SK-N-SH treated with all-trans-retinoic acid at 6 μM for 48 hours (cell line): ENCODE measurements at regions not wholly inside any gene's neighbourhood (a gene's known extent, or its start where the extent isn't known, plus 50 kb on each side); places are given as distances from the start of the nearest gene placed in this dataset.

Source experiments
- ATAC-seq: fragments of 200-7000 bp; cut with Tn5 transposase; 3 replicates; pipeline ENCODE4 v1.9.1; 2020; ENCODE audit warnings: mild to moderate bottlenecking, moderate library complexity
- ARNTL ChIP-seq: fragments of 450-650 bp; formaldehyde crosslinking; IDR thresholded peaks from 2 replicates; pipeline ENCODE4 v1.5.0; 2020; ENCODE audit warnings: low read depth, mild to moderate bottlenecking, moderate library complexity, borderline replicate concordance
- BACH2 ChIP-seq: fragments of 250-450 bp; sonication (Bioruptor Pico); IDR thresholded peaks from 2 replicates; pipeline ENCODE4 v1.9.0; 2021; ENCODE audit warnings: mild to moderate bottlenecking, borderline replicate concordance
- CREB5 ChIP-seq: fragments of 250-450 bp; sonication (Bioruptor Pico); IDR thresholded peaks from 2 replicates; pipeline ENCODE4 v1.5.1; 2020; ENCODE audit warnings: low read depth, mild to moderate bottlenecking, moderate library complexity
- CSDC2 ChIP-seq: fragments of 250-450 bp; sonication (Bioruptor Pico); IDR thresholded peaks from 2 replicates; pipeline ENCODE4 v1.5.0; 2020; ENCODE audit warnings: mild to moderate bottlenecking, moderate library complexity
- CSRNP3 ChIP-seq: fragments of 250-450 bp; sonication (Bioruptor Pico); IDR thresholded peaks from 2 replicates; pipeline ENCODE4 v1.5.1; 2021; ENCODE audit warnings: mild to moderate bottlenecking, moderate library complexity
- ESRRG ChIP-seq: fragments of 250-450 bp; sonication (Bioruptor Pico); IDR thresholded peaks from 2 replicates; pipeline ENCODE4 v1.6.1; 2021; ENCODE audit warnings: mild to moderate bottlenecking
- GLIS3 ChIP-seq: fragments of 250-450 bp; sonication (Bioruptor Pico); IDR thresholded peaks from 2 replicates; pipeline ENCODE4 v1.5.0; 2020; ENCODE audit warnings: mild to moderate bottlenecking, moderate library complexity
- ISL1 ChIP-seq: fragments of 250-450 bp; sonication (Bioruptor Pico); IDR thresholded peaks from 2 replicates; pipeline ENCODE4 v2.1.2; 2022; ENCODE audit warnings: mild to moderate bottlenecking, moderate library complexity
- OSR1 ChIP-seq: fragments of 250-450 bp; sonication (Bioruptor Pico); IDR thresholded peaks from 2 replicates; pipeline ENCODE4 v1.8.0; 2022; ENCODE audit warnings: moderate library complexity, mild to moderate bottlenecking, inconsistent platforms
- PATZ1 ChIP-seq: fragments of 250-450 bp; sonication (Bioruptor Pico); IDR thresholded peaks from 2 replicates; pipeline ENCODE4 v1.8.0; 2020; ENCODE audit warnings: mild to moderate bottlenecking, moderate library complexity, borderline replicate concordance
- PPARA ChIP-seq: fragments of 250-450 bp; sonication (Bioruptor Pico); IDR thresholded peaks from 2 replicates; pipeline ENCODE4 v1.5.0; 2020; ENCODE audit warnings: mild to moderate bottlenecking, borderline replicate concordance
- RARB ChIP-seq: fragments of 250-450 bp; sonication (Bioruptor Pico); IDR thresholded peaks from 2 replicates; pipeline ENCODE4 v1.8.0; 2021; ENCODE audit warnings: mild to moderate bottlenecking, moderate library complexity
- SNAI2 ChIP-seq: fragments of 250-450 bp; sonication (Bioruptor Pico); IDR thresholded peaks from 2 replicates; pipeline ENCODE4 v1.5.0; 2020; ENCODE audit warnings: mild to moderate bottlenecking, moderate library complexity
- TCF4 ChIP-seq: fragments of 250-450 bp; sonication (Bioruptor Pico); IDR thresholded peaks from 2 replicates; pipeline ENCODE4 v1.8.0; 2021; ENCODE audit warnings: mild to moderate bottlenecking, moderate library complexity, borderline replicate concordance
- TSHZ2 ChIP-seq: fragments of 250-450 bp; sonication (Bioruptor Pico); IDR thresholded peaks from 2 replicates; pipeline ENCODE4 v1.5.0; 2020; ENCODE audit warnings: mild to moderate bottlenecking, moderate library complexity
- ZC3H10 ChIP-seq: fragments of 250-450 bp; sonication (Bioruptor Pico); IDR thresholded peaks from 2 replicates; pipeline ENCODE4 v1.5.1; 2021; ENCODE audit warnings: mild to moderate bottlenecking, moderate library complexity
- ZFP3 ChIP-seq: fragments of 250-450 bp; sonication (Bioruptor Pico); IDR thresholded peaks from 2 replicates; pipeline ENCODE4 v1.5.0; 2020; ENCODE audit warnings: mild to moderate bottlenecking, moderate library complexity
- ZFP30 ChIP-seq: fragments of 450-650 bp; formaldehyde crosslinking; IDR thresholded peaks from 2 replicates; pipeline ENCODE4 v1.5.0; 2022; ENCODE audit warnings: mild to moderate bottlenecking, moderate library complexity
- ZNF565 ChIP-seq: fragments of 450-650 bp; formaldehyde crosslinking; conservative IDR thresholded peaks from 2 replicates; pipeline ENCODE4 v1.5.0; 2020; ENCODE audit warnings: low read depth, mild to moderate bottlenecking, moderate library complexity
- ZNF70 ChIP-seq: fragments of 450-650 bp; formaldehyde crosslinking; IDR thresholded peaks from 2 replicates; pipeline ENCODE4 v1.5.0; 2020; ENCODE audit warnings: mild to moderate bottlenecking, moderate library complexity
- ZNF8 ChIP-seq: fragments of 450-650 bp; formaldehyde crosslinking; IDR thresholded peaks from 2 replicates; pipeline ENCODE4 v1.5.0; 2020; ENCODE audit warnings: mild to moderate bottlenecking, moderate library complexity

- no peak for ATAC-seq
- TF ChIP-seq ZC3H10 (CRISPR knock-in tag) (no peak), CSDC2 (no peak), RARB (CRISPR knock-in tag) (no peak), ISL1 (CRISPR knock-in tag) (no peak), BACH2 (CRISPR knock-in tag) (no peak), TSHZ2 (CRISPR knock-in tag) (no peak), ZNF70 (no peak), OSR1 (CRISPR knock-in tag) (no peak), ZFP30 (no peak), SNAI2 (CRISPR knock-in tag) (no peak)
Measured at GRCh38 chr12:41962171-41962572, 182.5 kb downstream of the GXYLT1 start.

- TF ChIP-seq PPARA (CRISPR knock-in tag): no peak
- TF ChIP-seq OSR1 (CRISPR knock-in tag): no peak
- no peak for TF ChIP-seq ISL1 (CRISPR knock-in tag)
- no peak for TF ChIP-seq ZNF565 (CRISPR knock-in tag)
- TF ChIP-seq ZNF8 (CRISPR knock-in tag): no peak
- TF ChIP-seq SNAI2 (CRISPR knock-in tag): no peak
- TF ChIP-seq CREB5 (CRISPR knock-in tag): no peak
- TF ChIP-seq ZC3H10 (CRISPR knock-in tag): no peak
- no peak for TF ChIP-seq BACH2 (CRISPR knock-in tag)
- TF ChIP-seq RARB (CRISPR knock-in tag): no peak
- no peak for TF ChIP-seq GLIS3 (CRISPR knock-in tag)
- TF ChIP-seq ZFP3 (CRISPR knock-in tag): no peak
- no peak for TF ChIP-seq ARNTL
- no peak for TF ChIP-seq ZNF70
- ATAC-seq: no peak
Measured at GRCh38 chr12:41959271-41959670, 185.4 kb downstream of the GXYLT1 start.

DNA sequence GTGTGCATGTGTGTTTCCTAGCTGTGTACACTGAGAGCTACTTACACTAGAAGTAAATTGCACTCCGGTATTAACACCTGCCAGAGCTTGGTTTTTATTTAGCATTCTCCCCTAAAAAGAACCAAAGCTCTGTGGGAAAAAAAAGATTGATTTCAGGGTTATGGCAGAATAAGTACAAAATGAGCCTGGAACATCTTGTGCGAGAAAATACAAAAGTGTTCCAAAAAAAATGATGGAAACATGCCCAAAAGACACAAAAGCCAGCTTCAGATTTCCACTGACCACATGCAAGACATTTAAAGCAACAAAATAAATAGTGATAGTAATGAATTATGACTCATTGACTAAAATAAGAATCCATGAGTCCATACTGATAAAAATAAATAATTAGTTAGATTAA is 188.3 kb downstream of the GXYLT1 start:
- peak; percentile 32; the same call in 2 of the 3 replicates for ATAC-seq
- TF ChIP-seq TCF4 (CRISPR knock-in tag) (no peak), ZNF565 (CRISPR knock-in tag) (no peak), ZFP30 (no peak), PATZ1 (CRISPR knock-in tag) (no peak), CSRNP3 (no peak), CSDC2 (no peak), ZNF70 (no peak), RARB (CRISPR knock-in tag) (no peak), TSHZ2 (CRISPR knock-in tag) (no peak), ARNTL (no peak), ZFP3 (CRISPR knock-in tag) (no peak), BACH2 (CRISPR knock-in tag) (no peak), GLIS3 (CRISPR knock-in tag) (no peak), ESRRG (CRISPR knock-in tag) (no peak), CREB5 (CRISPR knock-in tag) (no peak)
